Fibroblast of mammary gland (primary cell): ENCODE measurements at regions not wholly inside any gene's neighbourhood (a gene's known extent, or its start where the extent isn't known, plus 50 kb on each side); places are given as distances from the start of the nearest gene placed in this dataset.
A peak's percentile ranks its signal among the peaks of the same experiment; 100 is the strongest.

Source experiments
- DNase-seq: peaks from one replicate; pipeline ENCODE4 v3.0.0-alpha.2; 2010; ENCODE audit warnings: low read depth
- H3K4me3 ChIP-seq: 2 replicates; pipeline ENCODE4 v1.5.1; 2011; ENCODE audit warnings: low read depth, mild to moderate bottlenecking, low read length, moderate library complexity; ENCODE audit not compliant: control insufficient read depth
- CTCF ChIP-seq: conservative IDR thresholded peaks from 2 replicates; pipeline ENCODE4 v1.5.1; 2011; ENCODE audit warnings: low read depth, low read length, inconsistent platforms; ENCODE audit not compliant: control insufficient read depth, insufficient read depth

- TF ChIP-seq CTCF = no peak
- DNase-seq = no peak
- no peak overlapping the region for H3K4me3 ChIP-seq
Observed at GRCh38 chr2:49514201-49514600, 359.9 kb upstream of the FSHR start.

GRCh38 chr2:49490710-49491109 lies 336.4 kb upstream of the FSHR start:
- peak; percentile 11 for TF ChIP-seq CTCF
- no peak for DNase-seq
- no peak overlapping the region for H3K4me3 ChIP-seq

DNA sequence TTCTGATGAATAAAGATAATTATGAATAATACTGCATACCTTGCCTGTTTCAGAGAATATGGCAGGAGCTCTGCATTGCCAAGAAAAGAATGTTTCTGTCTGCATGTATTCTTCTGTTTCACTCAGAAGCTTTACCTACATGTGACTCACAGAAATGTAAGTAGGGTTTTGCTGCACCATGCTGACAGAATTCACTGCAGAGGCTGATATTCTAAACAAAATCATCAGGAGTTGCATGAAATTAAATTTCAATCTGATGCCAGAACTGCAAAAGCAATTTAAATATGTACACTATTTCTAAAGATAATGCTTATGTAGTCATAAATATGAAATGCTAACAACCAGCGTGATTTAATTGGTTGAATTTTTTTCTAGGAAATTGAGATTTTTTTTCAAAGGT lies 332.8 kb upstream of the FSHR start:
- H3K4me3 ChIP-seq = no peak overlapping the region
- DNase-seq = no peak
- TF ChIP-seq CTCF = no peak

DNA sequence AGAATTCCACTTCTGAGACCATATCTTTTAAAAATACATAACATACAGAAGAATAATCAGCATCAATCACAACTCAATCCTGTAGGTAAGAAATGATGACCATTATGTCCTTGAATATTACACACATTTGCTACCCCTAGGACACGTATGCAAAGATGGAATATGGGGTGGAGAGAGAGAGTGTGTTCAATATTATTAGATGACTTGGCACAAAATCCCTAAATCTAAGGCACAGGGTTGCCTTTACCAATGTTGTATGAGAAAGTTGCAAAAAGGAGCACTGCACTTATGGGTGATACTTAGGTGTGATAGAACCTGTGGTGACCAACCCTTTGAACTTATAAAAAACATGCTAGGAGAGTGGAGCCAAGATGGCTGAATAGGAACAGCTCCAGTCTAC lies 326.2 kb upstream of the FSHR start:
- no peak overlapping the region for H3K4me3 ChIP-seq
- DNase-seq = no peak
- TF ChIP-seq CTCF = no peak

DNA sequence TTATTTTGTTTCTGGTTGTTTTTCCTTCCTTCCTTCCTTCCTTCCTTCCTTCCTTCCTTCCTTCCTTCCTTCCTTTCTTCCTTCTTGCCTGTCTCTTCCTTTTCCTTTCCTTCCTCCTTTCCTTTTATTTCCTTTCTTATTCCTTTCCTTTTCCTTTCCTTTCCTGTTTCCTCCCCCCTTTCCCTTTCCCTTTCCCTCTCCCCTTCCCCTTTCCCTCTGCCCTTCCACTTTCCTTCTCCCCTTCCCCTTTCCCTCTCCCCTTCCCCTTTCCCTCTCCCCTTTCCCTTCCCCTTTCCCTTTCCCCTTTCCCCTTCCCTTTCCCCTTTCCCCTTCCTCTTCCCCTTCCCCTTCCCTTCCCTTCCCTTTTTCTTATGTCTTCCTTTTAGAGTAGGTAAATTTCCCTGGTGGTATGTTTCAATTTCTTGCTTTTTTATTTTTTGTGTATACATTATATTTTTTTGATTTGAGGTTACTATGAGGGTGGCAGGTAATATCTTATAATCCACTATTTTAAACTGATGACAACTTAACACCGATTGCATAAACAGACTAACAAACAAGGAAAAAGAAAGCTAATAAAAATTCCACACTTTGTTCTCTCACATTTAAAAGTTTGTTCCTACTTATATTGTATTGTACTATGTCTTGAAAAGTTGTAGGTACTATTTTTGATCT lies 311.0 kb upstream of the FSHR start:
- no peak for DNase-seq
- no peak for TF ChIP-seq CTCF

DNA sequence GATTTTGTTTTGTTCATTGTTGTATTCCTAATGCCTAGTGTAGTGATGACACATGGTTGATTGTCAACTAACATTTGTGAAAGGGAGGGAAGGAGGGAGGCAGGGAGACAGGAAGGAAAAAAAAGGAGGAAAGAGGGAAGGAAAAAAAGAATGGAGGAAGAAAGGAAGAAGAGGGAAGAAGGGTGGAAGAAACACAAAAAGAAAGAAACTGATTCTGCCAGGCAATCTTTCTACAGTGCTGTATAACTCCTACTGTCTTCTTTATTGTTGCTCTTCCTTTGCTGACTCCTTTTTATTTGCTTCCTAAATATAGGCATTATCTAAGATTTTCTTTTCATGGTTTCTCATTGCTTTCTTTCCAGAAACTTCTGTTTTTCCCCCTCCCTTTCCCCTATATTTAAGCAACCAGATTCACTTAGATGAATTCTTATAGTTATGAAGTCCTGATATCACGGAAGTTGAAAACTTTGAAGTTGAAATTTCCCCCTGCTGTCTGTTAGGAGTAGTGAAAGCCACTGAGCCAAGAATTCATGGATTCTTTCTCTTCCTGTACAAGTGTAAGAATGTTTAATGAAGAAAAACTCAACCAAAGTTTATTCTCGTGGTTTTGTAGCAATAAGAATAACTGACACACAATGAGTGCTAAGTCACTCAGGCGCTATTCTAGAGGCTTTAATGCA lies 305.1 kb upstream of the FSHR start:
- DNase-seq = no peak
- no peak overlapping the region for H3K4me3 ChIP-seq
- no peak for TF ChIP-seq CTCF

More for the DNA sequence above, 311.0 kb upstream of the FSHR start:
- H3K4me3 ChIP-seq = no peak overlapping the region
